IMR-90 (cell line): ENCODE measurements at regions not wholly inside any gene's neighbourhood (a gene's known extent, or its start where the extent isn't known, plus 50 kb on each side); places are given as distances from the start of the nearest gene placed in this dataset.

Experiments
- ATAC-seq: fragments of 200-7000 bp; cut with Tn5 transposase; 2 replicates; pipeline ENCODE4 v1.9.1; 2020; ENCODE audit warnings: low read depth, mild to moderate bottlenecking, moderate library complexity
- BruUV-seq: library from RNA; stranded (reverse); fragments of 400-500 nt; replicated peaks from 2 replicates; lab custom pipeline; 2021; lab: Mats Ljungman, UMichigan
- CTCF ChIA-PET: fragments of 300-600 bp; formaldehyde crosslinking; extraction: SDS; loops from one replicate; lab custom pipeline; 2021; ENCODE audit warnings: antibody characterized with exemption; lab: Yijun Ruan, JAX
- POLR2A ChIA-PET: fragments of 300-600 bp; sonication (Branson Sonifier 250); formaldehyde crosslinking; loops from one replicate; lab custom pipeline; 2022; ENCODE audit warnings: antibody characterized with exemption; ENCODE audit not compliant: unreplicated experiment; lab: Charles Lee
- DNase-seq: peaks from one replicate; pipeline ENCODE4 v3.0.0; 2013
- H2AFZ ChIP-seq: replicated peaks from 2 replicates; pipeline ENCODE3; 2013; ENCODE audit warnings: low read length, mild to moderate bottlenecking; ENCODE audit not compliant: poor library complexity
- H2AK5ac ChIP-seq: 2 replicates; pipeline ENCODE4 v1.6.1; 2013; ENCODE audit warnings: low read depth, low read length, inconsistent platforms
- H2AK9ac ChIP-seq: replicated peaks from 2 replicates; pipeline ENCODE3; 2013; ENCODE audit warnings: mild to moderate bottlenecking, low read depth, low read length, moderate library complexity; ENCODE audit not compliant: poor library complexity
- H2BK120ac ChIP-seq: 2 replicates; pipeline ENCODE4 v1.6.1; 2013; ENCODE audit warnings: low read depth, low read length, inconsistent platforms
- H2BK15ac ChIP-seq: 3 replicates; pipeline ENCODE4 v1.6.1; 2013; ENCODE audit warnings: low read depth, low read length, inconsistent platforms
- H2BK20ac ChIP-seq: 2 replicates; pipeline ENCODE4 v1.6.1; 2013; ENCODE audit warnings: low read depth, mild to moderate bottlenecking, inconsistent platforms, low read length, moderate library complexity
- H2BK5ac ChIP-seq: 2 replicates; pipeline ENCODE4 v1.6.1; 2013; ENCODE audit warnings: mild to moderate bottlenecking, low read depth, low read length, inconsistent platforms; ENCODE audit not compliant: poor library complexity, severe bottlenecking
- H3K14ac ChIP-seq: replicated peaks from 2 replicates; pipeline ENCODE4 v1.6.1; 2013; ENCODE audit warnings: low read depth, low read length, inconsistent platforms
- H3K18ac ChIP-seq: 2 replicates; pipeline ENCODE4 v1.6.1; 2013; ENCODE audit warnings: low read depth, low read length, control low read depth
- H3K23ac ChIP-seq: 2 replicates; pipeline ENCODE4 v1.6.1; 2013; ENCODE audit warnings: low read depth, low read length, inconsistent platforms
- H3K27ac ChIP-seq: 2 replicates; pipeline ENCODE4 v1.5.1; 2013; ENCODE audit warnings: mild to moderate bottlenecking, control low read depth, low read length; ENCODE audit not compliant: insufficient read depth
- H3K27me3 ChIP-seq: 2 replicates; pipeline ENCODE4 v1.6.1; 2013; ENCODE audit warnings: low read length; ENCODE audit not compliant: control insufficient read depth, insufficient read depth
- H3K36me3 ChIP-seq: 2 replicates; pipeline ENCODE4 v1.6.1; 2013; ENCODE audit warnings: low read length, mixed read lengths; ENCODE audit not compliant: control insufficient read depth, insufficient read depth
- H3K4ac ChIP-seq: 2 replicates; pipeline ENCODE4 v1.6.1; 2013; ENCODE audit warnings: low read depth, low read length, inconsistent platforms
- H3K4me1 ChIP-seq: 2 replicates; pipeline ENCODE4 v1.6.1; 2013; ENCODE audit warnings: low read length, mixed read lengths; ENCODE audit not compliant: control insufficient read depth, insufficient read depth
- H3K4me2 ChIP-seq: 2 replicates; pipeline ENCODE4 v1.6.1; 2013; ENCODE audit warnings: low read depth, mild to moderate bottlenecking, control low read depth, low read length, moderate library complexity
- H3K4me3 ChIP-seq: 2 replicates; pipeline ENCODE4 v1.5.1; 2013; ENCODE audit warnings: low read depth, mild to moderate bottlenecking, control low read depth, low read length, moderate library complexity; ENCODE audit not compliant: insufficient read depth
- H3K56ac ChIP-seq: 2 replicates; pipeline ENCODE4 v1.6.1; 2013; ENCODE audit warnings: low read length, inconsistent platforms; ENCODE audit not compliant: insufficient read depth; ENCODE audit errors: extremely low read depth
- H3K79me1 ChIP-seq, 2 experiments: 2 replicates each; pipeline ENCODE4 v1.6.1; 2013; ENCODE audit warnings: low read length in 2 of 2, inconsistent platforms in 1 of 2, low read depth in 1 of 2
- H3K9ac ChIP-seq: 2 replicates; pipeline ENCODE4 v1.6.1; 2013; ENCODE audit warnings: low read depth, low read length, control low read depth
- H3K9me1 ChIP-seq: 2 replicates; pipeline ENCODE4 v1.6.1; 2013; ENCODE audit warnings: low read length, inconsistent platforms; ENCODE audit not compliant: insufficient read depth
- H3K9me3 ChIP-seq: 2 replicates; pipeline ENCODE4 v1.6.1; 2013; ENCODE audit warnings: low read length; ENCODE audit not compliant: control insufficient read depth, insufficient read depth
- H4K20me1 ChIP-seq: 2 replicates; pipeline ENCODE4 v1.6.1; 2013; ENCODE audit warnings: low read length, inconsistent platforms; ENCODE audit not compliant: insufficient read depth
- H4K5ac ChIP-seq: 2 replicates; pipeline ENCODE4 v1.6.1; 2013; ENCODE audit warnings: mild to moderate bottlenecking, low read depth, low read length, control low read depth
- H4K8ac ChIP-seq, 2 experiments: 2 replicates each; pipeline ENCODE4 v1.6.1; 2013; ENCODE audit warnings: low read depth in 2 of 2, low read length in 2 of 2, control low read depth in 1 of 2, inconsistent platforms in 1 of 2
- H4K91ac ChIP-seq: 2 replicates; pipeline ENCODE4 v1.6.1; 2013; ENCODE audit warnings: low read depth, low read length, inconsistent platforms; ENCODE audit not compliant: insufficient read depth
- BHLHE40 ChIP-seq: fragments of 150-350 bp; IDR thresholded peaks from 2 replicates; pipeline ENCODE4 v1.6.1; 2016; ENCODE audit warnings: mild to moderate bottlenecking, low read depth, low read length
- MAFK ChIP-seq: IDR thresholded peaks from 2 replicates; pipeline ENCODE4 v1.6.1; 2012; ENCODE audit warnings: low read depth, low read length, improper control_type of control experiment
- MAZ ChIP-seq: IDR thresholded peaks from 2 replicates; pipeline ENCODE4 v1.6.1; 2012; ENCODE audit warnings: low read depth, mild to moderate bottlenecking, low read length, improper control_type of control experiment, moderate library complexity, borderline replicate concordance
- NFE2L2 ChIP-seq: fragments of 150-350 bp; IDR thresholded peaks from 2 replicates; pipeline ENCODE4 v1.6.1; 2016; ENCODE audit warnings: low read depth, mild to moderate bottlenecking, low read length
- POLR2A ChIP-seq: IDR thresholded peaks from 2 replicates; pipeline ENCODE4 v1.6.1; 2012; ENCODE audit warnings: mild to moderate bottlenecking, low read depth, low read length
- SMC3 ChIP-seq: fragments of 150-350 bp; IDR thresholded peaks from 2 replicates; pipeline ENCODE4 v1.6.1; 2016; ENCODE audit warnings: low read depth, mild to moderate bottlenecking, antibody characterized with exemption, low read length, moderate library complexity
- WGBS, 2 experiments: methylation state at CpG; one replicate each; pipeline versions ENCODE4 v1.1.5 to v1.1.7; 2013; ENCODE audit warnings: missing lambda C conversion rate in 2 of 2; ENCODE audit not compliant: insufficient read length in 1 of 2; ENCODE audit errors: extremely low coverage in 2 of 2; 5-methylcytosine and 5-hydroxymethylcytosine counted together
- dilution Hi-C: fragments of 300-500 bp; cut with HindIII; formaldehyde crosslinking; loops from one replicate; pipeline ENCODE4 v1.14.3; 2018; ENCODE audit warnings: low sequenced_read_pairs; ENCODE audit not compliant: unreplicated experiment
- in situ Hi-C: fragments of 300-500 bp; cut with MboI; formaldehyde crosslinking; loops from 3 replicates; pipeline ENCODE4 v1.14.3; 2019; ENCODE audit warnings: low sequenced_read_pairs, inconsistent platforms, mixed read lengths
- intact Hi-C: fragments of 100-400 bp; cut with micrococcal nuclease; formaldehyde crosslinking; loops from 2 replicates; pipeline ENCODE4 v1.10.0; 2022
- TF ChIP-seq, protein P1 (sequence below): fragments of 150-350 bp; IDR thresholded peaks from 2 replicates; pipeline ENCODE4 v1.6.1; 2017; ENCODE audit warnings: mild to moderate bottlenecking, antibody characterized with exemption, low read length, low read depth
- TF ChIP-seq, protein P2 (sequence below): fragments of 150-350 bp; IDR thresholded peaks from 2 replicates; pipeline ENCODE4 v1.6.1; 2016; ENCODE audit warnings: low read depth, mild to moderate bottlenecking, low read length, moderate library complexity, borderline replicate concordance

DNA sequence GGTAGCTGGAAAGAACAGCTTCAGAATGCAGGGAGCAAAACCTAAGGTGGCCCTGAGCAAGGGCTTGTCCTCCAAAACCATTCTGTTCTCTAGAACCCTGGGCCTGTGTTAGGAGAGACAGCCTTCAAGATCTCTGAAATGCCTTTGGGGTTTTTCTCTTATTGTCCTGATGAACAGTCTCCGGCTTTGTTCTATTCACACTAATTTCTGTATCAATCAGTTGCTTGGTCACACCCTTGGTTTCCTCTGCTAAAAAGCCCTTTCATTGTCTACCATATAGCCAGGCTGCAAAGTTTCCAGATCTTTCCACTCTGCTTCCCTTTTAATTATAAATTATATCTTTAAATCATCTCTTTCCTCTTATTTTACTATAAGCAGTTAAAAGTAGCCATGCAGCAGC lies 219.9 kb upstream of the ARID2 start:
- dilution Hi-C loops (no loop called here), in situ Hi-C loops (no loop called here), intact Hi-C loops (no loop called here)
- H3K27ac ChIP-seq = no peak overlapping the region
- no peak overlapping the region for H3K14ac ChIP-seq
- H3K9ac ChIP-seq = no peak overlapping the region
- CTCF ChIA-PET = no interaction called here
- TF ChIP-seq SMC3 (no peak), BHLHE40 (no peak), NFE2L2 (no peak), MAZ (no peak), POLR2A (no peak), MAFK (no peak)
- TF ChIP-seq, protein P1, sequence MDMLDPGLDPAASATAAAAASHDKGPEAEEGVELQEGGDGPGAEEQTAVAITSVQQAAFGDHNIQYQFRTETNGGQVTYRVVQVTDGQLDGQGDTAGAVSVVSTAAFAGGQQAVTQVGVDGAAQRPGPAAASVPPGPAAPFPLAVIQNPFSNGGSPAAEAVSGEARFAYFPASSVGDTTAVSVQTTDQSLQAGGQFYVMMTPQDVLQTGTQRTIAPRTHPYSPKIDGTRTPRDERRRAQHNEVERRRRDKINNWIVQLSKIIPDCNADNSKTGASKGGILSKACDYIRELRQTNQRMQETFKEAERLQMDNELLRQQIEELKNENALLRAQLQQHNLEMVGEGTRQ = no peak
- TF ChIP-seq, protein P2, sequence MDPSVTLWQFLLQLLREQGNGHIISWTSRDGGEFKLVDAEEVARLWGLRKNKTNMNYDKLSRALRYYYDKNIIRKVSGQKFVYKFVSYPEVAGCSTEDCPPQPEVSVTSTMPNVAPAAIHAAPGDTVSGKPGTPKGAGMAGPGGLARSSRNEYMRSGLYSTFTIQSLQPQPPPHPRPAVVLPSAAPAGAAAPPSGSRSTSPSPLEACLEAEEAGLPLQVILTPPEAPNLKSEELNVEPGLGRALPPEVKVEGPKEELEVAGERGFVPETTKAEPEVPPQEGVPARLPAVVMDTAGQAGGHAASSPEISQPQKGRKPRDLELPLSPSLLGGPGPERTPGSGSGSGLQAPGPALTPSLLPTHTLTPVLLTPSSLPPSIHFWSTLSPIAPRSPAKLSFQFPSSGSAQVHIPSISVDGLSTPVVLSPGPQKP = no peak
- no peak overlapping the region for H3K23ac ChIP-seq
- BruUV-seq = no TSS peak
- ATAC-seq (no peak), DNase-seq (no peak)
- peaks cover 3% of the 10 kb centered on the region; the same call in 1 of the 2 replicates for H3K27me3 ChIP-seq
- no peak overlapping the region for H3K4me2 ChIP-seq
- H3K4me1 ChIP-seq = no peaks in the 10 kb centered on the region
- H2AK5ac ChIP-seq = no peak overlapping the region
- H3K9me1 ChIP-seq = no peaks in the 10 kb centered on the region
- no peak overlapping the region for H3K18ac ChIP-seq
- no peak overlapping the region for H4K8ac ChIP-seq
- H4K91ac ChIP-seq = no peak overlapping the region
- no peak overlapping the region for H4K5ac ChIP-seq
- no peak overlapping the region for H2BK120ac ChIP-seq
- no peaks in the 10 kb centered on the region for H3K36me3 ChIP-seq
- no peak overlapping the region for H3K4me3 ChIP-seq
- H2AK9ac ChIP-seq = no peak overlapping the region
- no peaks in the 10 kb centered on the region for H3K9me3 ChIP-seq
- H4K20me1 ChIP-seq = no peaks in the 10 kb centered on the region
- no peak overlapping the region for H3K56ac ChIP-seq
- no peak overlapping the region for H2AFZ ChIP-seq
- no peak overlapping the region for H2BK5ac ChIP-seq
- no peaks in the 10 kb centered on the region for H3K79me1 ChIP-seq
- WGBS, 2 experiments = no CpG with 5 or more reads among the region's 1 CpG
- no peak overlapping the region for H2BK15ac ChIP-seq
- H2BK20ac ChIP-seq = no peak overlapping the region
- POLR2A ChIA-PET = no interaction called here
- H3K4ac ChIP-seq = no peak overlapping the region
